ENCODE measurements at regions not wholly inside any gene's neighbourhood (a gene's known extent, or its start where the extent isn't known, plus 50 kb on each side); places are given as distances from the start of the nearest gene placed in this dataset.

GRCh38 chr2:10514273-10514672, 66.1 kb upstream of the ODC1 start:
- no peak for TF ChIP-seq ZNF462 (CRISPR knock-in tag; IDR thresholded peaks at IDR 0.05)
- no peak for TF ChIP-seq NANOG (IDR thresholded peaks at IDR 0.05; ENCODE audit: borderline replicate concordance)
- no peaks in the 10 kb centered on the region for H3K27me3 ChIP-seq (ENCODE audit: insufficient read depth)
- H3K4me1 ChIP-seq (ENCODE audit: insufficient read depth): no peaks in the 10 kb centered on the region
- no peak overlapping the region for H3K4me3 Mint-ChIP-seq
- no peak overlapping the region for H3K27ac Mint-ChIP-seq
- no peak for ATAC-seq
- no peak overlapping the region for H3K4me2 ChIP-seq
- H3K4me3 ChIP-seq: no peak overlapping the region
- no peaks in the 10 kb centered on the region for H3K36me3 ChIP-seq (ENCODE audit: insufficient read depth)
- H3K4me1 Mint-ChIP-seq: peaks cover 3% of the 10 kb centered on the region; the same call in 1 of the 3 replicates
- peaks cover 18% of the 10 kb centered on the region for H3K36me3 Mint-ChIP-seq (ENCODE audit: low read depth)
- H3K9me2 ChIP-seq (ENCODE audit: insufficient read depth): no peaks in the 10 kb centered on the region
- no peaks in the 10 kb centered on the region for H3K79me2 ChIP-seq (replicated peaks; ENCODE audit: insufficient read depth)
- H2AFZ ChIP-seq: no peak overlapping the region
- no peak for DNase-seq (ENCODE audit: low spot score)
- no peaks in the 10 kb centered on the region for H3F3A ChIP-seq (replicated peaks; ENCODE audit: low read depth)
- no peak overlapping the region for H3K27ac ChIP-seq (ENCODE audit: low read depth)
- no peaks in the 10 kb centered on the region for H4K20me1 ChIP-seq (replicated peaks; ENCODE audit: insufficient read depth)
- H3K9me3 Mint-ChIP-seq: peaks cover 31% of the 10 kb centered on the region
- peaks cover 3% of the 10 kb centered on the region for H3K27me3 Mint-ChIP-seq (ENCODE audit: insufficient read depth, low read depth, poor library complexity)

- Histone ChIP-seq H3K4me2 (no peak overlapping the region), H3F3A (replicated peaks; ENCODE audit: low read depth) (no peaks in the 10 kb centered on the region), H2AFZ (no peak overlapping the region), H3K9me2 (ENCODE audit: insufficient read depth) (no peaks in the 10 kb centered on the region), H3K27ac (ENCODE audit: low read depth) (no peak overlapping the region), H3K4me1 (ENCODE audit: insufficient read depth) (no peaks in the 10 kb centered on the region), H3K79me2 (replicated peaks; ENCODE audit: insufficient read depth) (no peaks in the 10 kb centered on the region), H4K20me1 (replicated peaks; ENCODE audit: insufficient read depth) (no peaks in the 10 kb centered on the region), H3K4me3 (no peak overlapping the region), H3K36me3 (ENCODE audit: insufficient read depth) (no peaks in the 10 kb centered on the region), H3K27me3 (ENCODE audit: insufficient read depth) (no peaks in the 10 kb centered on the region)
- H3K9me3 Mint-ChIP-seq: peaks cover 31% of the 10 kb centered on the region
- DNase-seq (ENCODE audit: low spot score) (no peak), ATAC-seq (no peak)
- no peak overlapping the region for H3K27ac Mint-ChIP-seq
- H3K4me1 Mint-ChIP-seq: peaks cover 3% of the 10 kb centered on the region; the same call in 1 of the 3 replicates
- H3K36me3 Mint-ChIP-seq (ENCODE audit: low read depth): peaks cover 18% of the 10 kb centered on the region
- peaks cover 3% of the 10 kb centered on the region for H3K27me3 Mint-ChIP-seq (ENCODE audit: insufficient read depth, low read depth, poor library complexity)
- H3K4me3 Mint-ChIP-seq: no peak overlapping the region
- TF ChIP-seq CTCF (conservative IDR thresholded peaks at IDR 0.05; ENCODE audit: low read depth in 2 of 2) (no peak), ETS1 (IDR thresholded peaks at IDR 0.05) (no peak), STAT1 (IDR thresholded peaks at IDR 0.05; ENCODE audit: unreplicated experiment) (no peak)
These were observed 65.1 kb upstream of the ODC1 start for GRCh38 chr2:10513201-10513600.

Measured in GM23338 (cell line).